SK-N-SH (cell line): ENCODE measurements at regions not wholly inside any gene's neighbourhood (a gene's known extent, or its start where the extent isn't known, plus 50 kb on each side); places are given as distances from the start of the nearest gene placed in this dataset.

ENCODE experiments used
- EP300 ChIP-seq, 2 experiments: IDR thresholded peaks; 2 replicates each; pipeline versions ENCODE4 v1.4.0 to v1.6.1; 2012; ENCODE audit warnings: borderline replicate concordance in 1 of 2, low read depth in 1 of 2, low read length in 1 of 2
- FOXJ3 ChIP-seq: sonication (generic); formaldehyde crosslinking; IDR thresholded peaks from 2 replicates; pipeline ENCODE4 v1.5.1; 2020; ENCODE audit warnings: mild to moderate bottlenecking, missing genetic modification reagents
- GATA2 ChIP-seq: sonication (generic); formaldehyde crosslinking; IDR thresholded peaks from 2 replicates; pipeline ENCODE4 v1.5.0; 2020; ENCODE audit warnings: mild to moderate bottlenecking, missing genetic modification reagents
- NRF1 ChIP-seq: IDR thresholded peaks from 2 replicates; pipeline ENCODE4 v1.6.1; 2012; ENCODE audit warnings: low read depth, mild to moderate bottlenecking, low read length
- RAD21 ChIP-seq: IDR thresholded peaks from 2 replicates; pipeline ENCODE4 v1.6.1; 2012; ENCODE audit warnings: mild to moderate bottlenecking, low read length
- RCOR1 ChIP-seq: fragments of 150-350 bp; IDR thresholded peaks from 2 replicates; pipeline ENCODE4 v1.6.1; 2017; ENCODE audit warnings: antibody characterized with exemption, low read length
- RXRA ChIP-seq: IDR thresholded peaks from 2 replicates; pipeline ENCODE4 v1.4.0; 2012; ENCODE audit warnings: low read depth, mild to moderate bottlenecking, borderline replicate concordance
- SIN3A ChIP-seq: IDR thresholded peaks from 2 replicates; pipeline ENCODE4 v1.6.1; 2012; ENCODE audit warnings: low read depth, mild to moderate bottlenecking, low read length, moderate library complexity, borderline replicate concordance
- TAF1 ChIP-seq: IDR thresholded peaks from 2 replicates; pipeline ENCODE4 v1.6.1; 2012; ENCODE audit warnings: low read depth, mild to moderate bottlenecking, low read length, moderate library complexity, borderline replicate concordance
- YY1 ChIP-seq: IDR thresholded peaks from 2 replicates; pipeline ENCODE4 v1.4.0; 2012; ENCODE audit warnings: low read depth, mild to moderate bottlenecking
- TF ChIP-seq, protein P1 (sequence below): fragments of 200-600 bp; sonication (generic); IDR thresholded peaks from 2 replicates; pipeline ENCODE4 v1.6.1; 2017; ENCODE audit warnings: antibody characterized with exemption, mild to moderate bottlenecking, moderate library complexity
- TF ChIP-seq, protein P2 (sequence below): IDR thresholded peaks from 2 replicates; pipeline ENCODE4 v1.4.0; 2012; ENCODE audit warnings: low read depth
- TF ChIP-seq, protein P3 (sequence below): IDR thresholded peaks from 2 replicates; pipeline ENCODE4 v1.4.0; 2012; ENCODE audit warnings: low read depth, borderline replicate concordance

DNA sequence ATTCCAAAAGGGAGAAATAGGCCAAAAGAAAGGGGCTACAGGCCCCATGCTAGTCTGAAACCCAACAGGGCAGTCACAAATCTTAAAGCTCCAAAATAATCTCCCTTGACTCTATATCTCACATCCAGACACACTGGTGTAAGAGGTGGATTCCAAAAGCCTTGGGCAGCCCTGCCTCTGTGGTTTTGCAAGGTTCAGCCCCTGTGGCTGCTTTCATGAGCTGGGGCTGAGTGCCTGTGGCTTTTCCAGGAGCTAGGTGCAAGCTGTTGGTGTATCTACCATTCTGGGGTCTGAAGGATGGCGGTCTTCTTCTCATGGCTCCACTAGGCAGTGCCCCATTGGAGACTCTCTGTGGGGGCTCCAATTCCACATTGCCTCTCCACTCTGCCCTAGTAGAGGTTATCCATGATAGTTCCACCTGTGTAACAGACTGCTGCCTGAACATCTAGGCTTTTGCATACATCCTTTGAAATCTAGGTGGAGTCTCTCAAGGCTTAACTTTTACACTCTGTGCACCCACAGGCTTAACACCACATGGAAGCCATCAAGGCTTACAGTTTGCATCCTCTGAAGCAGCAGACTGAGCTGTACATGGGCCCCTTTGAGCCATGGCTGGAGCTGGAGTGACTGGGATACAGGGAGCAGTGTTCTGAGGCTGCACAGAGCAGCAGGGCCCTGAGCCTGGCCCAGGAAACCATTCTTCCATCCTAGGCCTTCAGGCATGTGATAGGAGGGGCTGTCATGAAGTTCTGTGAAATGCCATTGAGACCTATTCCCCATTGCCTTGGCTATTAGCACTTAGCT lies 66.5 kb upstream of the ABCD2 start:
- TF ChIP-seq, protein P1, sequence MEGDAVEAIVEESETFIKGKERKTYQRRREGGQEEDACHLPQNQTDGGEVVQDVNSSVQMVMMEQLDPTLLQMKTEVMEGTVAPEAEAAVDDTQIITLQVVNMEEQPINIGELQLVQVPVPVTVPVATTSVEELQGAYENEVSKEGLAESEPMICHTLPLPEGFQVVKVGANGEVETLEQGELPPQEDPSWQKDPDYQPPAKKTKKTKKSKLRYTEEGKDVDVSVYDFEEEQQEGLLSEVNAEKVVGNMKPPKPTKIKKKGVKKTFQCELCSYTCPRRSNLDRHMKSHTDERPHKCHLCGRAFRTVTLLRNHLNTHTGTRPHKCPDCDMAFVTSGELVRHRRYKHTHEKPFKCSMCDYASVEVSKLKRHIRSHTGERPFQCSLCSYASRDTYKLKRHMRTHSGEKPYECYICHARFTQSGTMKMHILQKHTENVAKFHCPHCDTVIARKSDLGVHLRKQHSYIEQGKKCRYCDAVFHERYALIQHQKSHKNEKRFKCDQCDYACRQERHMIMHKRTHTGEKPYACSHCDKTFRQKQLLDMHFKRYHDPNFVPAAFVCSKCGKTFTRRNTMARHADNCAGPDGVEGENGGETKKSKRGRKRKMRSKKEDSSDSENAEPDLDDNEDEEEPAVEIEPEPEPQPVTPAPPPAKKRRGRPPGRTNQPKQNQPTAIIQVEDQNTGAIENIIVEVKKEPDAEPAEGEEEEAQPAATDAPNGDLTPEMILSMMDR: no peak
- TF ChIP-seq NRF1 (no peak), RXRA (no peak), YY1 (no peak), RAD21 (no peak), GATA2 (CRISPR knock-in tag) (no peak), EP300 (IDR thresholded peaks at IDR 0.05; ENCODE audit: borderline replicate concordance in 1 of 2, low read depth in 1 of 2, low read length in 1 of 2) (no peak), SIN3A (no peak), TAF1 (no peak), FOXJ3 (CRISPR knock-in tag) (no peak), RCOR1 (no peak)
- TF ChIP-seq, protein P2, sequence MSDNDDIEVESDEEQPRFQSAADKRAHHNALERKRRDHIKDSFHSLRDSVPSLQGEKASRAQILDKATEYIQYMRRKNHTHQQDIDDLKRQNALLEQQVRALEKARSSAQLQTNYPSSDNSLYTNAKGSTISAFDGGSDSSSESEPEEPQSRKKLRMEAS: no peak
- TF ChIP-seq, protein P3, sequence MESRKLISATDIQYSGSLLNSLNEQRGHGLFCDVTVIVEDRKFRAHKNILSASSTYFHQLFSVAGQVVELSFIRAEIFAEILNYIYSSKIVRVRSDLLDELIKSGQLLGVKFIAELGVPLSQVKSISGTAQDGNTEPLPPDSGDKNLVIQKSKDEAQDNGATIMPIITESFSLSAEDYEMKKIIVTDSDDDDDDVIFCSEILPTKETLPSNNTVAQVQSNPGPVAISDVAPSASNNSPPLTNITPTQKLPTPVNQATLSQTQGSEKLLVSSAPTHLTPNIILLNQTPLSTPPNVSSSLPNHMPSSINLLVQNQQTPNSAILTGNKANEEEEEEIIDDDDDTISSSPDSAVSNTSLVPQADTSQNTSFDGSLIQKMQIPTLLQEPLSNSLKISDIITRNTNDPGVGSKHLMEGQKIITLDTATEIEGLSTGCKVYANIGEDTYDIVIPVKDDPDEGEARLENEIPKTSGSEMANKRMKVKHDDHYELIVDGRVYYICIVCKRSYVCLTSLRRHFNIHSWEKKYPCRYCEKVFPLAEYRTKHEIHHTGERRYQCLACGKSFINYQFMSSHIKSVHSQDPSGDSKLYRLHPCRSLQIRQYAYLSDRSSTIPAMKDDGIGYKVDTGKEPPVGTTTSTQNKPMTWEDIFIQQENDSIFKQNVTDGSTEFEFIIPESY: no peak
